ENCODE measurements at regions not wholly inside any gene's neighbourhood (a gene's known extent, or its start where the extent isn't known, plus 50 kb on each side); places are given as distances from the start of the nearest gene placed in this dataset.
"Not testable (repeated sequence)": the region's sequence is repeated elsewhere in the genome, so short reads cannot be mapped to it uniquely, and the experiment has no call there.

- TF ChIP-seq CTCF (conservative IDR thresholded peaks at IDR 0.05): no peak
- H3K36me3 Mint-ChIP-seq (ENCODE audit: low read depth): no peaks in the 10 kb centered on the region
Observed at GRCh38 chr6:5878792-5879191, 127.9 kb downstream of the NRN1 start.

GRCh38 chr6:5876076-5876475, 130.6 kb downstream of the NRN1 start:
- Mint-ChIP-seq H3K4me1 (no peaks in the 10 kb centered on the region), H3K9me3 (peaks cover 6% of the 10 kb centered on the region), H3K4me3 (no peak overlapping the region), H3K27ac (ENCODE audit: unreplicated experiment) (no peak overlapping the region), H3K27me3 (ENCODE audit: low read depth) (peaks cover 3% of the 10 kb centered on the region), H3K36me3 (ENCODE audit: low read depth) (peaks cover 10% of the 10 kb centered on the region)
- no peak for TF ChIP-seq CTCF (conservative IDR thresholded peaks at IDR 0.05)
- no peak for DNase-seq (ENCODE audit: low read depth, low spot score)

More at GRCh38 chr6:5878792-5879191, 127.9 kb downstream of the NRN1 start:
- Mint-ChIP-seq H3K9me3 (peaks cover 2% of the 10 kb centered on the region), H3K27ac (ENCODE audit: unreplicated experiment) (no peak overlapping the region), H3K27me3 (ENCODE audit: low read depth) (peaks cover 3% of the 10 kb centered on the region), H3K4me1 (no peaks in the 10 kb centered on the region), H3K4me3 (no peak overlapping the region)
- no peak for DNase-seq (ENCODE audit: low read depth, low spot score)

- H3K27ac Mint-ChIP-seq (ENCODE audit: unreplicated experiment); H3K4me3 Mint-ChIP-seq; H3K9me3 Mint-ChIP-seq; DNase-seq (ENCODE audit: low read depth, low spot score); H3K27me3 Mint-ChIP-seq (ENCODE audit: low read depth); H3K4me1 Mint-ChIP-seq: not testable (repeated sequence)
- H3K36me3 Mint-ChIP-seq (ENCODE audit: low read depth): peaks cover 10% of the 10 kb centered on the region
Observed at GRCh38 chr6:5873976-5874375, 132.7 kb downstream of the NRN1 start.

- TF ChIP-seq CTCF (conservative IDR thresholded peaks at IDR 0.05): no peak
- Mint-ChIP-seq H3K4me3 (no peak overlapping the region), H3K4me1 (peaks cover 13% of the 10 kb centered on the region), H3K27ac (ENCODE audit: unreplicated experiment) (no peak overlapping the region), H3K36me3 (ENCODE audit: low read depth) (peaks cover 10% of the 10 kb centered on the region), H3K9me3 (peaks cover 15% of the 10 kb centered on the region), H3K27me3 (ENCODE audit: low read depth) (no peaks in the 10 kb centered on the region)
- DNase-seq (ENCODE audit: low read depth, low spot score): no peak
Observed at GRCh38 chr6:5871296-5871695, 135.4 kb downstream of the NRN1 start.

- no peak overlapping the region for H3K4me3 Mint-ChIP-seq
- no peak overlapping the region for H3K27ac Mint-ChIP-seq (ENCODE audit: unreplicated experiment)
- H3K4me1 Mint-ChIP-seq: peaks cover 14% of the 10 kb centered on the region
- H3K36me3 Mint-ChIP-seq (ENCODE audit: low read depth): peaks cover 14% of the 10 kb centered on the region
- no peaks in the 10 kb centered on the region for H3K27me3 Mint-ChIP-seq (ENCODE audit: low read depth)
- no peak for TF ChIP-seq CTCF (conservative IDR thresholded peaks at IDR 0.05)
- H3K9me3 Mint-ChIP-seq: peaks cover 18% of the 10 kb centered on the region
- no peak for DNase-seq (ENCODE audit: low read depth, low spot score)
Observed at GRCh38 chr6:5869676-5870075, 137.0 kb downstream of the NRN1 start.

GRCh38 chr6:5869261-5869660, 137.5 kb downstream of the NRN1 start:
- peaks cover 18% of the 10 kb centered on the region for H3K9me3 Mint-ChIP-seq
- H3K4me1 Mint-ChIP-seq: peaks cover 14% of the 10 kb centered on the region
- H3K4me3 Mint-ChIP-seq: no peak overlapping the region
- peaks cover 14% of the 10 kb centered on the region for H3K36me3 Mint-ChIP-seq (ENCODE audit: low read depth)
- no peak for TF ChIP-seq CTCF (conservative IDR thresholded peaks at IDR 0.05)
- H3K27me3 Mint-ChIP-seq (ENCODE audit: low read depth): no peaks in the 10 kb centered on the region
- DNase-seq (ENCODE audit: low read depth, low spot score): no peak
- H3K27ac Mint-ChIP-seq (ENCODE audit: unreplicated experiment): no peak overlapping the region
